ENCODE measurements at regions not wholly inside any gene's neighbourhood (a gene's known extent, or its start where the extent isn't known, plus 50 kb on each side); places are given as distances from the start of the nearest gene placed in this dataset.
A peak's percentile ranks its signal among the peaks of the same experiment; 100 is the strongest.

GRCh38 chr11:69576069-69576782 is 64.7 kb upstream of the CCND1 start:
- DNase-seq (ENCODE audit: low read depth), result no peak
- no peak overlapping the region for H3K4me3 ChIP-seq (ENCODE audit: low read depth, low read length)
- TF ChIP-seq CTCF (IDR thresholded peaks at IDR 0.05; ENCODE audit: low read depth, low read length, missing control alignments), result no peak

DNA sequence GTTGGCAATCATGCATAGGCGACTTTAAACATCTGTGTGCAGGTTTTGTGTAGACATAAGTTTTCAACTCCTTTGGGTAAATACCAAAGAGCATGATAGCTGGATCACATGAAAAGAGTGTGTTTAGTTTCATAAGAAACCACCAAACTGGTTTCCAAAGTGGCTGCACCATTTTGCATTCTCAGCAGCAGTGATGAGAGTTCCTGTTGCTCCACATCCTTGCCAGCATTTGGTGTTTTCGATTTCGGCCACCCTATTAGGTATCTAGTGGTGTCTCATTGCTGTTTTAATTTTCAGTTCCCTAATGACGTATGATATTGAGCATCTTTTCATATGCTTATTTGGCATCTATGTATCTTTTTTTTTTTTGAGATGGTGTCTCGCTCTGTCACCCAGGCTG is 62.8 kb upstream of the CCND1 start:
- DNase-seq (ENCODE audit: low read depth), result peak; percentile 48
- H3K4me3 ChIP-seq (ENCODE audit: low read depth, low read length), result no peak overlapping the region
- TF ChIP-seq CTCF (IDR thresholded peaks at IDR 0.05; ENCODE audit: low read depth, low read length, missing control alignments), result no peak

- no peak overlapping the region for H3K4me3 ChIP-seq (ENCODE audit: low read depth, low read length)
- TF ChIP-seq CTCF (IDR thresholded peaks at IDR 0.05; ENCODE audit: low read depth, low read length, missing control alignments), result no peak
- DNase-seq (ENCODE audit: low read depth), result no peak
These were observed 60.4 kb upstream of the CCND1 start for GRCh38 chr11:69580529-69580928.

DNA sequence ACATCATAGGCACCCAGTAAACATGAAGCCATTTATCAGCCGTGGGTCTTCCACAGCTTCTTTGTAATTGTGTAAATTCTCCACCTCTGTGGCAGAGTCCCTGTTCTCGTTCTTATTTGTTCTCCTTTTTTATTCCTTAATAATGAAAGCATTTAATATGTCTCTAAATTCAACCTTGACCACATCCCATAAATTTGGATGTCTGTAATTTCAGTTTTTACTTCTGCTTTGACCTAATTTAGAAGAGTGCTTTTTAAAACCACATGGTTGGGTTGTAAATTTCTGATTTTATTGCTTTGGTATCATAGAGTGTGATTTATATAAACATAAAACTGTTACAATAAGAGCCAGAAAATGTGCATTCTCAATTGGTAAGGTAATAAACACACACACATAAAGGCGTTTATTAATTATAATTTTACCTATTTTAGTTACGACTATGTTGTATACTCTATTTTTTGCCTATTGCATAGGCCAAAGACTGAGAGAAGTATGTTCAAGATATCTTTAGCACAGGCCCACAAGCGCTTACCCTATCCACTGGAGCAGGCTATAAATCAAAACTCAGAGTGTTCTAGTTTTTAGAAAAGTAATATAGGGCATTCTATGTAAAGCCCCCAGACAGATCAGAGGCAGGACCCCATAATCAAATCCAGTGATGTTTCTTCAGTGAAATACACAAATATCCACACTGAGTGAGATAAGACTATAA is 58.0 kb upstream of the CCND1 start:
- no peak overlapping the region for H3K4me3 ChIP-seq (ENCODE audit: low read depth, low read length)
- TF ChIP-seq CTCF (IDR thresholded peaks at IDR 0.05; ENCODE audit: low read depth, low read length, missing control alignments), result no peak
- no peak for DNase-seq (ENCODE audit: low read depth)

DNA sequence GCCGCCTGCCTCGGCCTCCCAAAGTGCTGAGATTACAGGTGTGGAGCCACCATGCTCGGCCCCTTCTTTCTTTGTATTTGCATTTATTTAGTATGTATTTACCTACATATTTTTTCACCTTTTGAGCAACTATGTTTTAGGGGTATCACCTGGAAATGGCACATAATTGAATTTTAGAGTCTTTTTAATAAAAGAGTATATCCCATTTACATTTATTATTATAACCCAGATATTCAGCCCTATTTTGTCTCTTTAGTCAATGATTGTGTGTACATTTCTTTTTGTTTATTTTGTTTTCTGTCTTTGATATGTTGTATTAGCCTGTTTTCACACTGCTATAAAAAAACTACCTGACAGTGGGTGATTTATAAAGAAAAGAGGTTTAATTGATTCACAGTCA is 56.8 kb upstream of the CCND1 start:
- TF ChIP-seq CTCF (IDR thresholded peaks at IDR 0.05; ENCODE audit: low read depth, low read length, missing control alignments), result no peak
- H3K4me3 ChIP-seq (ENCODE audit: low read depth, low read length), result no peak overlapping the region
- no peak for DNase-seq (ENCODE audit: low read depth)

- DNase-seq (ENCODE audit: low read depth), result no peak
- H3K4me3 ChIP-seq (ENCODE audit: low read depth, low read length), result no peak overlapping the region
- no peak for TF ChIP-seq CTCF (IDR thresholded peaks at IDR 0.05; ENCODE audit: low read depth, low read length, missing control alignments)
These were observed 55.6 kb upstream of the CCND1 start for GRCh38 chr11:69585385-69585784.

Measured in GM12864 (cell line).